ENCODE measurements at regions not wholly inside any gene's neighbourhood (a gene's known extent, or its start where the extent isn't known, plus 50 kb on each side); places are given as distances from the start of the nearest gene placed in this dataset.

GRCh38 chr9:108410161-108410560 lies 445.6 kb downstream of the ACTL7B start:
- H3K4me1 ChIP-seq (ENCODE audit: insufficient read depth, low read length, severe bottlenecking), result no peaks in the 10 kb centered on the region
- no peaks in the 10 kb centered on the region for H3K79me2 ChIP-seq (ENCODE audit: insufficient read depth, low read length)
- no peaks in the 10 kb centered on the region for H3K36me3 ChIP-seq (ENCODE audit: insufficient read depth, low read length)
- H4K20me1 ChIP-seq (ENCODE audit: insufficient read depth, low read length), result no peaks in the 10 kb centered on the region
- no peaks in the 10 kb centered on the region for H3K27me3 ChIP-seq (ENCODE audit: insufficient read depth, low read length)
- H3K9me2 ChIP-seq (ENCODE audit: low read depth, low read length), result no peaks in the 10 kb centered on the region
- H3K9ac ChIP-seq (ENCODE audit: low read length), result no peak overlapping the region
- H3K4me2 ChIP-seq (ENCODE audit: low read length), result no peak overlapping the region
- H3K27ac ChIP-seq (ENCODE audit: low read depth, low read length, poor library complexity, severe bottlenecking), result no peak overlapping the region
- H3F3A ChIP-seq (ENCODE audit: insufficient read depth, low read length), result no peaks in the 10 kb centered on the region
- no peak overlapping the region for H2AFZ ChIP-seq (ENCODE audit: low read length)
- TF ChIP-seq, protein P1, sequence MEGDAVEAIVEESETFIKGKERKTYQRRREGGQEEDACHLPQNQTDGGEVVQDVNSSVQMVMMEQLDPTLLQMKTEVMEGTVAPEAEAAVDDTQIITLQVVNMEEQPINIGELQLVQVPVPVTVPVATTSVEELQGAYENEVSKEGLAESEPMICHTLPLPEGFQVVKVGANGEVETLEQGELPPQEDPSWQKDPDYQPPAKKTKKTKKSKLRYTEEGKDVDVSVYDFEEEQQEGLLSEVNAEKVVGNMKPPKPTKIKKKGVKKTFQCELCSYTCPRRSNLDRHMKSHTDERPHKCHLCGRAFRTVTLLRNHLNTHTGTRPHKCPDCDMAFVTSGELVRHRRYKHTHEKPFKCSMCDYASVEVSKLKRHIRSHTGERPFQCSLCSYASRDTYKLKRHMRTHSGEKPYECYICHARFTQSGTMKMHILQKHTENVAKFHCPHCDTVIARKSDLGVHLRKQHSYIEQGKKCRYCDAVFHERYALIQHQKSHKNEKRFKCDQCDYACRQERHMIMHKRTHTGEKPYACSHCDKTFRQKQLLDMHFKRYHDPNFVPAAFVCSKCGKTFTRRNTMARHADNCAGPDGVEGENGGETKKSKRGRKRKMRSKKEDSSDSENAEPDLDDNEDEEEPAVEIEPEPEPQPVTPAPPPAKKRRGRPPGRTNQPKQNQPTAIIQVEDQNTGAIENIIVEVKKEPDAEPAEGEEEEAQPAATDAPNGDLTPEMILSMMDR (IDR thresholded peaks at IDR 0.05; ENCODE audit: low read length), result no peak
- no peaks in the 10 kb centered on the region for H3K9me3 ChIP-seq (ENCODE audit: low read length)
- H3K4me3 ChIP-seq (ENCODE audit: low read depth, low read length, poor library complexity, severe bottlenecking), result no peak overlapping the region

- no peaks in the 10 kb centered on the region for H3K27me3 ChIP-seq (ENCODE audit: insufficient read depth, low read length)
- no peak overlapping the region for H3K4me2 ChIP-seq (ENCODE audit: low read length)
- H3K36me3 ChIP-seq (ENCODE audit: insufficient read depth, low read length), result no peaks in the 10 kb centered on the region
- no peaks in the 10 kb centered on the region for H3K9me2 ChIP-seq (ENCODE audit: low read depth, low read length)
- no peak for TF ChIP-seq EZH2 (IDR thresholded peaks at IDR 0.05; ENCODE audit: borderline replicate concordance, low read length)
- TF ChIP-seq, protein P1 (IDR thresholded peaks at IDR 0.05; ENCODE audit: low read length), result no peak
- no peaks in the 10 kb centered on the region for H3K4me1 ChIP-seq (ENCODE audit: insufficient read depth, low read length, severe bottlenecking)
- no peak overlapping the region for H3K9ac ChIP-seq (ENCODE audit: low read length)
- H3F3A ChIP-seq (ENCODE audit: insufficient read depth, low read length), result no peaks in the 10 kb centered on the region
- no peaks in the 10 kb centered on the region for H4K20me1 ChIP-seq (ENCODE audit: insufficient read depth, low read length)
- H3K27ac ChIP-seq (ENCODE audit: low read depth, low read length, poor library complexity, severe bottlenecking), result no peak overlapping the region
- no peaks in the 10 kb centered on the region for H3K79me2 ChIP-seq (ENCODE audit: insufficient read depth, low read length)
- H3K4me3 ChIP-seq (ENCODE audit: low read depth, low read length, poor library complexity, severe bottlenecking), result no peak overlapping the region
- no peaks in the 10 kb centered on the region for H3K9me3 ChIP-seq (ENCODE audit: low read length)
- no peak overlapping the region for H2AFZ ChIP-seq (ENCODE audit: low read length)
Measured at GRCh38 chr9:108400297-108400696, 455.5 kb downstream of the ACTL7B start.

- no peaks in the 10 kb centered on the region for H4K20me1 ChIP-seq (ENCODE audit: insufficient read depth, low read length)
- no peak overlapping the region for H3K4me2 ChIP-seq (ENCODE audit: low read length)
- no peak overlapping the region for H3K9ac ChIP-seq (ENCODE audit: low read length)
- H3K36me3 ChIP-seq (ENCODE audit: insufficient read depth, low read length), result no peaks in the 10 kb centered on the region
- no peak overlapping the region for H3K27ac ChIP-seq (ENCODE audit: low read depth, low read length, poor library complexity, severe bottlenecking)
- no peaks in the 10 kb centered on the region for H3K9me2 ChIP-seq (ENCODE audit: low read depth, low read length)
- no peak overlapping the region for H2AFZ ChIP-seq (ENCODE audit: low read length)
- H3K27me3 ChIP-seq (ENCODE audit: insufficient read depth, low read length), result no peaks in the 10 kb centered on the region
- TF ChIP-seq, protein P1 (IDR thresholded peaks at IDR 0.05; ENCODE audit: low read length), result no peak
- no peak for TF ChIP-seq EZH2 (IDR thresholded peaks at IDR 0.05; ENCODE audit: borderline replicate concordance, low read length)
- no peaks in the 10 kb centered on the region for H3K79me2 ChIP-seq (ENCODE audit: insufficient read depth, low read length)
- H3K9me3 ChIP-seq (ENCODE audit: low read length), result no peaks in the 10 kb centered on the region
- no peaks in the 10 kb centered on the region for H3F3A ChIP-seq (ENCODE audit: insufficient read depth, low read length)
- H3K4me3 ChIP-seq (ENCODE audit: low read depth, low read length, poor library complexity, severe bottlenecking), result no peak overlapping the region
- H3K4me1 ChIP-seq (ENCODE audit: insufficient read depth, low read length, severe bottlenecking), result no peaks in the 10 kb centered on the region
Measured at GRCh38 chr9:108399851-108400250, 455.9 kb downstream of the ACTL7B start.

Data from OCI-LY1 (cell line).